ENCODE measurements at regions not wholly inside any gene's neighbourhood (a gene's known extent, or its start where the extent isn't known, plus 50 kb on each side); places are given as distances from the start of the nearest gene placed in this dataset.

DNA sequence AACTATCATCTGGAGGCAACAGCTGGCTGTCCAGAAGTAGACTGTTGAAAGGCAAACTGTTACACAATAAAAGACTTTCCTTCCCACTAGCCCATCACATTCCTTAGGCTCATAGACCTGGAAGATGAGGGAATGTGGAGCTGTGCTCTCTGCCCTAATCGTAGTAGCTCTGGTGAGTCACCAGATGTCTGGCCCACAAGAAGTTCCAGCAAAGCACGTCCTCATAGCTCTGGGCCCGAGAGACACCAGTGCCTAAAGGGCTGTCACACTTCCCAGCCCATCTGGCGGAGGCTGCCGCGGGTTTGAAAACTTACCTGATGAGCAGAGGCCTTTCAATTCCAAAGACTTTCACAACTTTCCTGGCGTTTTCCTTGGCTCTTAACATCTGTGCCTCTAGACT lies 81.7 kb upstream of the STOX2 start:
- TF ChIP-seq, protein P1, sequence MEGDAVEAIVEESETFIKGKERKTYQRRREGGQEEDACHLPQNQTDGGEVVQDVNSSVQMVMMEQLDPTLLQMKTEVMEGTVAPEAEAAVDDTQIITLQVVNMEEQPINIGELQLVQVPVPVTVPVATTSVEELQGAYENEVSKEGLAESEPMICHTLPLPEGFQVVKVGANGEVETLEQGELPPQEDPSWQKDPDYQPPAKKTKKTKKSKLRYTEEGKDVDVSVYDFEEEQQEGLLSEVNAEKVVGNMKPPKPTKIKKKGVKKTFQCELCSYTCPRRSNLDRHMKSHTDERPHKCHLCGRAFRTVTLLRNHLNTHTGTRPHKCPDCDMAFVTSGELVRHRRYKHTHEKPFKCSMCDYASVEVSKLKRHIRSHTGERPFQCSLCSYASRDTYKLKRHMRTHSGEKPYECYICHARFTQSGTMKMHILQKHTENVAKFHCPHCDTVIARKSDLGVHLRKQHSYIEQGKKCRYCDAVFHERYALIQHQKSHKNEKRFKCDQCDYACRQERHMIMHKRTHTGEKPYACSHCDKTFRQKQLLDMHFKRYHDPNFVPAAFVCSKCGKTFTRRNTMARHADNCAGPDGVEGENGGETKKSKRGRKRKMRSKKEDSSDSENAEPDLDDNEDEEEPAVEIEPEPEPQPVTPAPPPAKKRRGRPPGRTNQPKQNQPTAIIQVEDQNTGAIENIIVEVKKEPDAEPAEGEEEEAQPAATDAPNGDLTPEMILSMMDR (IDR thresholded peaks at IDR 0.05), result no peak
- TF ChIP-seq EZH2phosphoT487 (IDR thresholded peaks at IDR 0.05) (no peak), EZH2 (IDR thresholded peaks at IDR 0.05) (no peak)
